Astrocyte of the spinal cord (primary cell): ENCODE measurements at regions not wholly inside any gene's neighbourhood (a gene's known extent, or its start where the extent isn't known, plus 50 kb on each side); places are given as distances from the start of the nearest gene placed in this dataset.

ENCODE experiments used
- DNase-seq: peaks from one replicate; pipeline ENCODE4 v3.0.0; 2011; ENCODE audit warnings: low read depth, low spot score
- H3K4me3 ChIP-seq: 2 replicates; pipeline ENCODE4 v1.5.1; 2011; ENCODE audit warnings: low read depth, mild to moderate bottlenecking, low read length, moderate library complexity
- CTCF ChIP-seq: IDR thresholded peaks from 2 replicates; pipeline ENCODE4 v1.5.1; 2012; ENCODE audit warnings: low read depth, mild to moderate bottlenecking, low read length, inconsistent platforms
- in situ Hi-C: cut with HindIII; loops from 2 replicates; pipeline ENCODE4 v1.10.0; 2017; ENCODE audit warnings: low sequenced_read_pairs

DNA sequence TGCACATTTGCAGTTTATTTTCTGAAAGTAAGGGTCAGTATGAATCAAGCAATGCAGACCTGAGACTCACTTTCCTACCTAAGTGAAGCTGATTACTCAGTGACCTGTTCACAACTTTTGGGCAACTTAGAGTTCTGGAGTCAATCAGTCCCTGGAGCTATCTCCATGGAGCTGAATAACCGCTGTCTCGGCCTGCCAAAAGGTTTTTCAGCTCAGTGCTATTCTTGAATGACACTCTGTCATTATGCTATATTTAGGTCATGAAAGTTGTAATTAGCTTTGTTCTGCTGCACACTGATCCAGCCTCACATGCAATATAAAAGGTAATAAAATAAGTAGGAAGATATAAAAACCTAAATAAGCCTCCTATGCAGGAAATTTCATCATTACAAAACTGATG, 356.0 kb downstream of the BMP2 start:
- H3K4me3 ChIP-seq = no peak overlapping the region
- TF ChIP-seq CTCF = no peak
- in situ Hi-C loops = no loop called here
- DNase-seq = no peak

DNA sequence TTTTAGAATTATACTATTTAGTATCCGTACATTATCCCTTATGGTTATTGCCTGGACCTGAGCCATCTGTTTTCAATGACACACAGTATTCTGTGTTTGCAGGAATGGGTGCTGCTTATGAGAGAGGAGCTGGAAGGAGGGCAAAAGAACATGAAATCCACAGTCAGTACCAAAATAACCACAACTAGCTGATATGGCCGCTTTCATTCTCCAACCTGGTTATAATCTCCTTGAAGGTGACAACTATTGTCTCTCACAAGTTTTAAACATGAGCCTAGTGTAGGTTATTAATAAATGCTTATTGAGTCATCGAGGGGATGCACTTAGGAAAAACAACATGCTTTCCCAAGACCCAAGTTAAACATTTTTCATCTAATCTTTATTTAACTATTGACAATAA, 356.6 kb downstream of the BMP2 start:
- in situ Hi-C loops = no loop called here
- no peak for TF ChIP-seq CTCF
- DNase-seq = no peak
- H3K4me3 ChIP-seq = no peak overlapping the region

DNA sequence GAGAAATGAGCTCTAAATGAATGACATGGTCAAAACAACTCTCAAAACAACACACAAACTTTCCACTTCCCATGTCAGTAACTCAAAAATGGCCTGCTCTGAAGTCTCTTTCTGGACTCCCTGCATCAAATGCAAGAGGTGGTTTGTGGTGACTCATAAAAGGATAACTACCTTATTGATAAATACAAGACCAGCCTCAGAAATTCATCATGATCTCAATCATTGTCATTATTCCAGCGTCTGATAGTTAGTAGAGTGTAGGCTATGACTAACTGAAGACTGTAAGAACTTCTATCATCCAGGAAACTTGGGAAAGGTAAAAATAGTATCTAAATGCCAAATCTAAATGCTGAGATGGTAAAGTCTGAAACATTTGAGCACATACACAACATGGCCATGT, 369.4 kb downstream of the BMP2 start:
- no peak for TF ChIP-seq CTCF
- H3K4me3 ChIP-seq = no peak overlapping the region
- in situ Hi-C loops = no loop called here
- DNase-seq = no peak

- in situ Hi-C loops = no loop called here
Observed at GRCh38 chr20:7137395-7138151, 370.1 kb downstream of the BMP2 start.

DNA sequence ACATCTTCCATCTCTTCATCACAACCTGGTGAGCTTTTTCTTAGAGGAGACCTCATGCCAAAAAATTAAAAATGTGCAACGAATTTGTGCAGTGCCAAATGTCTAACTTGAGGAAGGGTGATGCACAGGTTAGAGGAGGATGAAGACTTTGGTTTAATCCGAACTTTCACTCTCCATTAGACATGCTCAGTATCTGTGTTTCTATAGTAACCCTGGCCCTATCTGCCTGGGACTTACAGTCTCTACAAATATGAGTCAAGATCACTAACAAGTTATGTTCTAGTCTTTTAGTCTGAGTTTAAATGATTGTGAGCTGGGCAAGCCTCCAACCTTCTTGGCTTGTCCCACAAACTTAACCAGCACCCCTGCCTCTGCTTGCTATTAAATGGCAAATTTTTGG, 377.0 kb downstream of the BMP2 start:
- in situ Hi-C loops = no loop called here
- no peak for TF ChIP-seq CTCF
- no peak overlapping the region for H3K4me3 ChIP-seq
- DNase-seq = no peak

More at GRCh38 chr20:7137395-7138151, 370.1 kb downstream of the BMP2 start:
- H3K4me3 ChIP-seq = no peak overlapping the region
- DNase-seq = no peak
- TF ChIP-seq CTCF = no peak

DNA sequence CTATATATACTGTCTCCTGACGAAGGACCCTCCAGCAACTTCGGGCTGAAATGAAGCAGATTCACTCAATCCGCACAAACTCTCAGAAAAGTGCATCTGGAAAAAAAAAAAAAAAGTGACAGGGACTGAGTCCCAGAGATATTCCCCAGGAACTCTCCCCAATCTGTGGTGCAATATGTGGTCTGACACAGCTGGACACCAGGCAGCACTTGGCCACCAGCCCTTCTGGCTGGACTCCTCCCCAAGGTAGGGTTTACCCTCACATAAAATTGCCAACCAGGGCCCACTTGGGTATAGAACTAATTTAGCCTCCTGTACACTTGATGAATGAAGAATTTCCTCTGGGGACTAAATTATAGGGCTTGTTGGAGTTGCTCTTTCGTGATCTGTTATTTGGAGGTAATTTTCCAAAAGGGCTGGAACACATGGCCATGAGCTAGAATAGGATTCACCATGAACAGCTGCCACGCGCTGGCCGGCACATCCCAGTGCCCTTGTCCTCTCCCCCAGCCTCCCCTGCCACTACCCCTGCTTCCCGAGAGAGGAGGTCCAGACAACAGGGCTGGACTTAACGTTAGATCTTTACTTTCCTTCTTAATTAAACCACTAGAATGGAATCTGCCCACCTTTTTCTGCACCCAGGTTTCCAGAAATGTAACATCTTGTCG, 379.2 kb downstream of the BMP2 start:
- no peak overlapping the region for H3K4me3 ChIP-seq
- DNase-seq = no peak
- TF ChIP-seq CTCF = no peak
- in situ Hi-C loops = no loop called here
